ENCODE measurements at regions not wholly inside any gene's neighbourhood (a gene's known extent, or its start where the extent isn't known, plus 50 kb on each side); places are given as distances from the start of the nearest gene placed in this dataset.

DNA sequence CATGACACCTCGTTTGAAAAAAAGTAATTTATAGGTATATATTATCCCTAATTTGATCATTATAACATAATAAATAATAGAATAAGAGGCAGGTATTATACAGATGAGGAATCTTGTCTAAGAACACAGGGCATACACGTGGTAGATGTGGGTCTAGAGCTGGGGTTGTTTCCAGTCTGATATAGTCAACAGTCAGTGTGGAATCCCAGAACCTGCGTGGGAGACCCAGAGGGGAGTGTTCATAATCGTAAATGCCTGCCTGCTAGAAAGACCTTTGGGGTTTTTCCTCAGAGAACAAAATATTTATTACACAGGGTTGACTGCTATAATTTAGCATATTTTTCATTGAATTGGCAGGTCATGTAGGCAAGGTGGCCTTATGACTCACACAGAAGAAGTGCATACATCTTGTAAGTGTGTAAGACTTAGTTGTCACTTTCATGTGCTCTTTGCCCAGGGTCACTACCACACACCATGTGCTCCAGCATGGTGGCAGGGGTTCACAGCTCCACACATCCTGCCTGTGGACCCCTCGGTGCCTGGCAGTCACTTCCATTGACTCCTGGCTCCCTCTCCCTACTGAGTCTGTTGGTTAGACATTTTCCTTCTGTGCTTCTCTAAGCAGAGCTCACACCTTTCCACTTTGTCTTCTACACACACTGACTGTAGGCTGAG, 94.9 kb upstream of the IKZF1 start:
- DNase-seq (ENCODE audit: low spot score) (no peak), ATAC-seq (no peak)

GRCh38 chr7:50208378-50208982, 96.0 kb upstream of the IKZF1 start:
- ATAC-seq (no peak), DNase-seq (ENCODE audit: low spot score) (no peak)

- ATAC-seq: peak; percentile 22
- no peak for DNase-seq (ENCODE audit: low spot score)
Observed at GRCh38 chr7:50207686-50208255, 96.7 kb upstream of the IKZF1 start.

DNA sequence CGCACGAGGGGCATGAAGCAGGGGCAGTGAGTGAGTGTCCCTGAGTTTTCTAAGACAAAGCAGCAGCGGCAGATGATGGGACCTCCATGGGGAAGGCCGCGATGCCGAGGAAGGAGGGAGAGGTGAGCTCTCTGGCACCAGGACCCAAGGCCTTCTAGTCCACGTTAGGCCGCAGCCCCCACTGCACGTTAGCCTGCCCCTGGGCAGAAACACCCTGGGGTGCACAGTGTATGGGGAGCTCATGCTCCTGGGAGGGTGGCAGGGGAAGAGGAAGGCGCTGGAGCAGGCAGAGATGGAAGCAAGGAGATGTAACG, 97.3 kb upstream of the IKZF1 start:
- ATAC-seq (no peak), DNase-seq (ENCODE audit: low spot score) (no peak)

GRCh38 chr7:50206453-50207250, 97.9 kb upstream of the IKZF1 start:
- DNase-seq (ENCODE audit: low spot score) (no peak), ATAC-seq (no peak)

GRCh38 chr7:50205011-50205410, 99.5 kb upstream of the IKZF1 start:
- DNase-seq (ENCODE audit: low spot score) (no peak), ATAC-seq (peak; percentile 21)

GRCh38 chr7:50204581-50204980, 99.9 kb upstream of the IKZF1 start:
- ATAC-seq (no peak), DNase-seq (ENCODE audit: low spot score) (no peak)

DNA sequence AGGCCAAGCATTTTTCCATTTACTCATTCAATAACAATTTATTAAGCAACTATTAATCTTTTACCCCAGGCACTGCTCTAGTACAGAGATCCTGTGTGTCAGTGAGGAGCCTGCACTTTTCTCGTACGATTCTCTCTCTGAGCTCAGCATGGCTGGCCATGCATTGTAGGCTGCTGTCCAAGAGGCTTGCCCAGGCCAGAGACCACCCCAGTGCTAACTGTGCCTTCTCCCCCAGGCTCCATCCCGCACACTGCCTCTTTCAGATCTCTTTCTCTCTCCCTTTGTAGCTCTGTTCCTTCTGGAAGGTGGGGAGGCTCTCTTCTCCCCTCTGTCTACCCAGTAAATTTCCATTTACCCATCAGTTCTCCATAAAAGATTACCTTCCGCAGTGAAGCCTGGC, 101.0 kb upstream of the IKZF1 start:
- DNase-seq (ENCODE audit: low spot score): no peak
- ATAC-seq: no peak

DNA sequence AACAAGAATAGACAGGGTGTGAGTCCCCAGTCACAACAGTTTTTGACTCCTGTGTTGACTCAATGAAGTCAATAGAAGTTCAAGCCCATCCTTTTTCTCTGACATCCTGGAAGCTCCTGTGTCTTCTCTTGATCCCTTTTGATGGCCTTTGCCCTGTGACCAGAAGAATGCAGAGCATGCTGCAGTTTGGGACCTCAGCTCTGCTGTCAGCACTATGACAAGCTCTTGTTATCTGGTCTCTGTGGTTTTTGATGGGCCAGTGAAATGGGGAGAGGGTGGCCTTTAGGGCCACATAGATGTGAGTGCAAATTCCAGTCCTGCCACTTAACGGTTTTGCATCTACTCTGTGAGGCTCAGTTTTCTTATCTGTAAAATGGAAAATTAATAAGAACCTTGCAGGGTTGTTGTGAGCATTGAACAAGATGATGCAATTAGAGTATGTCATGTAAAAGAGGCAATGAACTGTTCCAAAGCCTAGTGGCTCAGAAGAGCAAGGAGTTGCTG, 102.4 kb upstream of the IKZF1 start:
- no peak for ATAC-seq
- DNase-seq (ENCODE audit: low spot score): no peak

DNA sequence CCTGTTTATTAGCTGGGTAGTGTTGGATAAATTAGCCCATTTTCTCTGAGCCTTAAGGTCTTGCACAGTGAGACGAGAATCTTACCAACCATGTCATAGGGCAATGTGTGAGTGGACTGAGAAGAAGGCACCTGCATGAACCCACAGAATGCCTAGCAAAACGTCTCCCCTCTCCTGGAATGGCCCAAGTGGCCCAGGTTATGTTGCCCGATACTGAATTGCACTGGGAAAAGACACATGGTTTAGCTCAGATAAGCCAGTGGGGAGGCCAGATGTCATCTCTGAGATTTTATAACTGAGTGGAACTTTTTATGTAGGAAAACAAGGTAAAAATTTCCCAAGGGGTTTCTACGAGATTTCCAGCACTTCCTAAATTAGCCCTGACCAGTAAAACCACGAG, 104.7 kb upstream of the IKZF1 start:
- DNase-seq (ENCODE audit: low spot score) (no peak), ATAC-seq (no peak)

GRCh38 chr7:50197549-50197948, 104.5 kb upstream of the ZPBP start:
- no peak for DNase-seq (ENCODE audit: low spot score)
- no peak for ATAC-seq

DNA sequence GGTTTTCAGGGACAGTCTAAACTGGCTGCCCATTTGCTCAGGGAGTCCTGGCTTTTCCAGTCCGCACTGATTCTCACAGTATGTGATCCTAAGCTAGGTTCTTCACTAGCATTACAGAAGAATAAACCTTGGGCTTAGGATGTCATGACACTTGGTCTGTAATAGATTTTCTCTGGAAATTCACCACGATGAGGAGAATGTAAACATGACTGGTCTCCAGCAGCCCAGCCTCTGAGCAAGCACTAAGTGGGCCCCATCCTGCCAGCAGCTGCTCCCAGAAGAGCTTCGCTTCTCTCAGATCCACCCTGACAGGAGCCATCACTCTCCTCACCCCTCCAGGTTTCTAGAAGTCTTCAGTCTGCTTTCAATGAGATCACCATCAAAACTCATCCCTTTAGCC, 103.7 kb upstream of the ZPBP start:
- ATAC-seq: no peak
- no peak for DNase-seq (ENCODE audit: low spot score)

DNA sequence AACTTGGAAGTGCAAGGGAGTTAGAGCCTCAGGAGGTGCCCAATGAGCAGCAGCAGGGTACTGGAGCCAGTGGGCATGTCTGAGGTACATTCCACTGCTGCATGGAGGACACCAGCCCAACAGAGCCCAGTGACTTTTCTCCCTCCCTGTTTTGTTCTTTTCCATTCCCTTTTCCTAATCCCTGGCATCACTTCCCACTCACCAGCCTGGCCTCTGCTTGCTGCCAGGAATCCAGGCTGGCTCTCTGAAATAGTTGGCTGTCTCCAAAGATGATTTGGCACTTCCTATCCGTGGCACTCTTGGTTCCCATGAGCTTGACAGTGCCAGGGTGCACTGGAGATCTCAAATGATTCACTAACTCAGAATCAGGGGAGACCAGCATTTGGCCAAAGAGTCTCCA, 97.7 kb upstream of the ZPBP start:
- ATAC-seq (no peak), DNase-seq (ENCODE audit: low spot score) (no peak)

- DNase-seq (ENCODE audit: low spot score) (no peak), ATAC-seq (no peak)
Observed at GRCh38 chr7:50189371-50189770, 96.3 kb upstream of the ZPBP start.

- DNase-seq (ENCODE audit: low spot score) (no peak), ATAC-seq (no peak)
Observed at GRCh38 chr7:50185951-50186682, 93.1 kb upstream of the ZPBP start.

- DNase-seq (ENCODE audit: low spot score) (no peak), ATAC-seq (peak; percentile 38)
Observed at GRCh38 chr7:50185208-50185607, 92.2 kb upstream of the ZPBP start.

GRCh38 chr7:50184271-50184990, 91.4 kb upstream of the ZPBP start:
- no peak for DNase-seq (ENCODE audit: low spot score)
- no peak for ATAC-seq

DNA sequence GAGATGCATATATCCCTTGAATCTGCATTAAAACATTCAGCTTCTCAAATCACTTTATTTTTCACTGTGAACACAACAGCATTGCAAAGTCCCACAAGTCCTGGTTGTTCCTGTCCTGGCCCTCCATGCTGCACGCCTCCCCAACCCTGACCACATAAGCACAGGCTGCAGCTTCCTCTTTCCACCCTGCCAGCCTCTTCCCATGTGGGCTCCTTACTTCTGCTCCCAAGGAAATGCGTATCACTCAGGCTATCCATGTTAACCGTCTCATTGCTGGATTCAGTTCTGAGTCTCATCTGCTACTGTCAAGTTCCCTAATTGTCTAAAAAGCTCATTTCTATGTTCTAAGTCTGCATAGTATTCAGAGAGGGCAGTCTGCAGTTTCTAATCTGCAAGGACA, 89.7 kb upstream of the ZPBP start:
- no peak for DNase-seq (ENCODE audit: low spot score)
- peak; percentile 22 for ATAC-seq

- DNase-seq (ENCODE audit: low spot score): no peak
- no peak for ATAC-seq
Observed at GRCh38 chr7:50181081-50181480, 88.0 kb upstream of the ZPBP start.

DNA sequence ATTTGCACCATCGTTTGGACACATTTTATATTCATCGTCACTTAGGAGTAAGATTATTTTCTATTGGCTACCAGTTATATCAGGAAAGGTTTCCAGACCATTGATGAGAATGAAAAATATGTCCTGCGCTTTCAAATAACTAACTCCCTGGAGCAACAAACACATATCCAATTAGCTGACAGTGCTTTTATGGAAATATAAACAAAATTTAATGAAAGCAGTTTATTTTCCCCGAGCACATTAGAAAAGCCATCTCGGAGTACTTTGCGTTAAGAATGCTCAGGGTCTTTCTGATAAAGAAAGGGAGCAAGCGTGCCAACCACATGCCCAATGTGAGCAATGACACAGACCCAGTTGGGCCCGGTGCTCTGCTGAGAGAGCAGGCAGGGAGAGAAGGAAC, 85.1 kb upstream of the ZPBP start:
- DNase-seq (ENCODE audit: low spot score) (no peak), ATAC-seq (no peak)

DNA sequence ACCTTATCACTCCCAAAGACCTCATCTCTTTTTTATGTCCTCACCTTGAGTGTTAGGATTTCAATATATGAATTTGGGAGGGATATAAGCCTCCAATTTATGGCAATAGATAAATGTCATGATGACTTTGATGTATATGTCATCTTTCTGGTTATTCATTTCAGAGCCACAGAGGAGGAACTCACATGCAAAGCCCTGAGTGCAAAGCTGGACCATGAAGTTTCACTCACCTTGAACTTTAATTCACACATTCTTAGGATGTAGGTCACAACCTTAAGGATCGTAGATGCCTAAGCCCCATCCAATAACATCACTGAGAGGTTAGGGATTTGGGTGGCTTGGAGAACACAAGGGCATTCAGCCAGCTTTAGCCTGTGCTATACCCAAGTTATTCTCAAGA, 81.9 kb upstream of the ZPBP start:
- no peak for ATAC-seq
- no peak for DNase-seq (ENCODE audit: low spot score)

All from left lobe of liver (tissue), 2 donors.